WTC11 (cell line): ENCODE measurements at regions not wholly inside any gene's neighbourhood (a gene's known extent, or its start where the extent isn't known, plus 50 kb on each side); places are given as distances from the start of the nearest gene placed in this dataset.

Experiments used
- ATAC-seq: fragments of 200-7000 bp; cut with Tn5 transposase; 2 replicates; pipeline ENCODE4 v1.10.0; 2021; ENCODE audit warnings: mild to moderate bottlenecking, moderate library complexity
- CTCF ChIA-PET: fragments of 300-600 bp; sonication (Branson Sonifier 250); formaldehyde crosslinking; loops from one replicate; lab custom pipeline; 2021; ENCODE audit warnings: antibody characterized with exemption; lab: Charles Lee
- POLR2A ChIA-PET: fragments of 350-600 bp; sonication (Branson Sonifier 250); formaldehyde crosslinking; loops from one replicate; lab custom pipeline; 2021; ENCODE audit warnings: antibody characterized with exemption; lab: Charles Lee
- DNase-seq: peaks from one replicate; pipeline ENCODE4 v3.0.0; 2021; ENCODE audit warnings: low spot score
- H3K27ac Mint-ChIP-seq: 2 replicates; pipeline ENCODE4 v1.8.0; 2021; ENCODE audit warnings: mixed read lengths
- H3K27me3 Mint-ChIP-seq: 2 replicates; pipeline ENCODE4 v1.8.0; 2021; ENCODE audit warnings: low read depth, mild to moderate bottlenecking, moderate library complexity, mixed read lengths
- H3K36me3 Mint-ChIP-seq: 2 replicates; pipeline ENCODE4 v1.8.0; 2021; ENCODE audit warnings: mixed read lengths
- H3K4me1 Mint-ChIP-seq: 2 replicates; pipeline ENCODE4 v1.8.0; 2022; ENCODE audit warnings: mixed read lengths
- H3K4me3 Mint-ChIP-seq: 2 replicates; pipeline ENCODE4 v1.8.0; 2021; ENCODE audit warnings: mild to moderate bottlenecking, moderate library complexity, mixed read lengths
- H3K9me3 Mint-ChIP-seq: 2 replicates; pipeline ENCODE4 v1.8.0; 2021; ENCODE audit warnings: mixed read lengths
- HMGA2 ChIP-seq: fragments of 250-450 bp; sonication (Bioruptor Pico); IDR thresholded peaks from 2 replicates; pipeline ENCODE4 v1.4.0; 2021; ENCODE audit warnings: mild to moderate bottlenecking, moderate library complexity
- IRF2 ChIP-seq: sonication (generic); formaldehyde crosslinking; IDR thresholded peaks from 2 replicates; pipeline ENCODE4 v1.8.0; 2022; ENCODE audit warnings: low read depth, missing genetic modification reagents, borderline replicate concordance
- JUN ChIP-seq: sonication (generic); formaldehyde crosslinking; IDR thresholded peaks from 2 replicates; pipeline ENCODE4 v1.8.0; 2023; ENCODE audit warnings: mild to moderate bottlenecking, missing genetic modification reagents
- NR3C1 ChIP-seq: sonication (generic); formaldehyde crosslinking; conservative IDR thresholded peaks from 2 replicates; pipeline ENCODE4 v1.8.1; 2023; ENCODE audit warnings: low read depth, mild to moderate bottlenecking, missing genetic modification reagents
- SOX15 ChIP-seq: fragments of 250-450 bp; sonication (Bioruptor Pico); IDR thresholded peaks from 2 replicates; pipeline ENCODE4 v1.9.0; 2021; ENCODE audit warnings: mild to moderate bottlenecking
- TCF7 ChIP-seq: sonication (generic); formaldehyde crosslinking; IDR thresholded peaks from 2 replicates; pipeline ENCODE4 v1.8.0; 2022; ENCODE audit warnings: mild to moderate bottlenecking, low read depth, missing genetic modification reagents, moderate library complexity
- ZNF219 ChIP-seq: sonication (generic); formaldehyde crosslinking; IDR thresholded peaks from 2 replicates; pipeline ENCODE4 v1.8.0; 2023; ENCODE audit warnings: missing genetic modification reagents, mild to moderate bottlenecking, borderline replicate concordance
- ZNF263 ChIP-seq: sonication (generic); formaldehyde crosslinking; IDR thresholded peaks from 2 replicates; pipeline ENCODE4 v1.8.1; 2022; ENCODE audit warnings: low read depth, mild to moderate bottlenecking, moderate library complexity, missing genetic modification reagents
- ZNF317 ChIP-seq: sonication (generic); formaldehyde crosslinking; IDR thresholded peaks from 2 replicates; pipeline ENCODE4 v1.8.1; 2023; ENCODE audit warnings: low read depth, mild to moderate bottlenecking, moderate library complexity, missing genetic modification reagents, borderline replicate concordance
- TF ChIP-seq, protein P1 (sequence below): sonication (generic); formaldehyde crosslinking; IDR thresholded peaks from 2 replicates; pipeline ENCODE4 v1.8.1; 2022; ENCODE audit warnings: missing genetic modification reagents, borderline replicate concordance
- TF ChIP-seq, protein P2 (sequence below): sonication (generic); formaldehyde crosslinking; conservative IDR thresholded peaks from 2 replicates; pipeline ENCODE4 v1.8.1; 2022; ENCODE audit warnings: mild to moderate bottlenecking, missing genetic modification reagents
- TF ChIP-seq, protein P3 (sequence below): sonication (generic); formaldehyde crosslinking; IDR thresholded peaks from 2 replicates; pipeline ENCODE4 v1.8.0; 2023; ENCODE audit warnings: mild to moderate bottlenecking, missing genetic modification reagents
- TF ChIP-seq, protein P4 (sequence below): fragments of 250-450 bp; sonication (Bioruptor Pico); IDR thresholded peaks from 2 replicates; pipeline ENCODE4 v2.1.2; 2022; ENCODE audit warnings: mild to moderate bottlenecking, moderate library complexity
- TF ChIP-seq, protein P5 (sequence below): sonication (generic); formaldehyde crosslinking; conservative IDR thresholded peaks from 2 replicates; pipeline ENCODE4 v1.8.1; 2023; ENCODE audit warnings: mild to moderate bottlenecking, low read depth, missing genetic modification reagents, moderate library complexity
- TF ChIP-seq, protein P6 (sequence below): fragments of 250-450 bp; sonication (Bioruptor Pico); IDR thresholded peaks from 2 replicates; pipeline ENCODE4 v1.9.0; 2021; ENCODE audit warnings: mild to moderate bottlenecking
- TF ChIP-seq, protein P7 (sequence below): sonication (generic); formaldehyde crosslinking; IDR thresholded peaks from 2 replicates; pipeline ENCODE4 v1.8.0; 2023; ENCODE audit warnings: missing genetic modification reagents, mild to moderate bottlenecking, borderline replicate concordance
- TF ChIP-seq, protein P8 (sequence below): sonication (generic); formaldehyde crosslinking; IDR thresholded peaks from 2 replicates; pipeline ENCODE4 v1.8.0; 2022; ENCODE audit warnings: mild to moderate bottlenecking, missing genetic modification reagents

DNA sequence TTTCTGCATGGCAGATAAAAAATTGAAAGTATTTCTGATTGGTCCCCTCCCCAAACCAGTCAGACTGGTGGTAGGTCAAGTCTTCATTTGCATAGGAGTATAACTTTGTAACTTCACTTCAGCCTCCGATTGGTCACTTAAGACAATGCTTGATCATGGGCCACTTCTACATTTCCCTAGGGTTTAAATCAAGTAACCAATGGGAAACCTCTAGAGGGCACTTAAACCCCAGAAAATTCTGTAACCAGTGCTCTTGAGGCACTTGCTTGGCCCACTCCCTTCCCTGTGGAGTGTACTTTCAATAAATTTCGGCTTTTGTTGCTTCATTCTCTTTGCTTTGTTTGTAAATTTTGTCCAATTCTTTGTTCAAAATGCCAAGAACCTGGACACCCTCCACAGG, 225.5 kb downstream of the ARPP21 start:
- CTCF ChIA-PET = interaction anchor here (1.1 kb wide), 1 partner anchor 44 kb away, joined by 10 read pairs; no protein-coding TSS in a partner anchor
- no peak for DNase-seq
- POLR2A ChIA-PET = no interaction called here

More for the DNA sequence above, 225.5 kb downstream of the ARPP21 start:
- Mint-ChIP-seq H3K4me1 (peaks cover 8% of the 10 kb centered on the region), H3K36me3 (no peaks in the 10 kb centered on the region)
- ATAC-seq = peak; percentile 92
- TF ChIP-seq, protein P1, sequence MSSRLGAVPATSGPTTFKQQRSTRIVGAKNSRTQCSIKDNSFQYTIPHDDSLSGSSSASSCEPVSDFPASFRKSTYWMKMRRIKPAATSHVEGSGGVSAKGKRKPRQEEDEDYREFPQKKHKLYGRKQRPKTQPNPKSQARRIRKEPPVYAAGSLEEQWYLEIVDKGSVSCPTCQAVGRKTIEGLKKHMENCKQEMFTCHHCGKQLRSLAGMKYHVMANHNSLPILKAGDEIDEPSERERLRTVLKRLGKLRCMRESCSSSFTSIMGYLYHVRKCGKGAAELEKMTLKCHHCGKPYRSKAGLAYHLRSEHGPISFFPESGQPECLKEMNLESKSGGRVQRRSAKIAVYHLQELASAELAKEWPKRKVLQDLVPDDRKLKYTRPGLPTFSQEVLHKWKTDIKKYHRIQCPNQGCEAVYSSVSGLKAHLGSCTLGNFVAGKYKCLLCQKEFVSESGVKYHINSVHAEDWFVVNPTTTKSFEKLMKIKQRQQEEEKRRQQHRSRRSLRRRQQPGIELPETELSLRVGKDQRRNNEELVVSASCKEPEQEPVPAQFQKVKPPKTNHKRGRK (CRISPR knock-in tag) = no peak
- TF ChIP-seq, protein P2, sequence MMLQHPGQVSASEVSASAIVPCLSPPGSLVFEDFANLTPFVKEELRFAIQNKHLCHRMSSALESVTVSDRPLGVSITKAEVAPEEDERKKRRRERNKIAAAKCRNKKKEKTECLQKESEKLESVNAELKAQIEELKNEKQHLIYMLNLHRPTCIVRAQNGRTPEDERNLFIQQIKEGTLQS (CRISPR knock-in tag) = no peak
- no peak for TF ChIP-seq SOX15 (CRISPR knock-in tag)
- TF ChIP-seq, protein P3, sequence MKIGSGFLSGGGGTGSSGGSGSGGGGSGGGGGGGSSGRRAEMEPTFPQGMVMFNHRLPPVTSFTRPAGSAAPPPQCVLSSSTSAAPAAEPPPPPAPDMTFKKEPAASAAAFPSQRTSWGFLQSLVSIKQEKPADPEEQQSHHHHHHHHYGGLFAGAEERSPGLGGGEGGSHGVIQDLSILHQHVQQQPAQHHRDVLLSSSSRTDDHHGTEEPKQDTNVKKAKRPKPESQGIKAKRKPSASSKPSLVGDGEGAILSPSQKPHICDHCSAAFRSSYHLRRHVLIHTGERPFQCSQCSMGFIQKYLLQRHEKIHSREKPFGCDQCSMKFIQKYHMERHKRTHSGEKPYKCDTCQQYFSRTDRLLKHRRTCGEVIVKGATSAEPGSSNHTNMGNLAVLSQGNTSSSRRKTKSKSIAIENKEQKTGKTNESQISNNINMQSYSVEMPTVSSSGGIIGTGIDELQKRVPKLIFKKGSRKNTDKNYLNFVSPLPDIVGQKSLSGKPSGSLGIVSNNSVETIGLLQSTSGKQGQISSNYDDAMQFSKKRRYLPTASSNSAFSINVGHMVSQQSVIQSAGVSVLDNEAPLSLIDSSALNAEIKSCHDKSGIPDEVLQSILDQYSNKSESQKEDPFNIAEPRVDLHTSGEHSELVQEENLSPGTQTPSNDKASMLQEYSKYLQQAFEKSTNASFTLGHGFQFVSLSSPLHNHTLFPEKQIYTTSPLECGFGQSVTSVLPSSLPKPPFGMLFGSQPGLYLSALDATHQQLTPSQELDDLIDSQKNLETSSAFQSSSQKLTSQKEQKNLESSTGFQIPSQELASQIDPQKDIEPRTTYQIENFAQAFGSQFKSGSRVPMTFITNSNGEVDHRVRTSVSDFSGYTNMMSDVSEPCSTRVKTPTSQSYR (CRISPR knock-in tag) = no peak
- no peak for TF ChIP-seq ZNF317 (CRISPR knock-in tag)
- no peak for TF ChIP-seq ZNF219 (CRISPR knock-in tag)
- no peak for TF ChIP-seq IRF2
- TF ChIP-seq, protein P4, sequence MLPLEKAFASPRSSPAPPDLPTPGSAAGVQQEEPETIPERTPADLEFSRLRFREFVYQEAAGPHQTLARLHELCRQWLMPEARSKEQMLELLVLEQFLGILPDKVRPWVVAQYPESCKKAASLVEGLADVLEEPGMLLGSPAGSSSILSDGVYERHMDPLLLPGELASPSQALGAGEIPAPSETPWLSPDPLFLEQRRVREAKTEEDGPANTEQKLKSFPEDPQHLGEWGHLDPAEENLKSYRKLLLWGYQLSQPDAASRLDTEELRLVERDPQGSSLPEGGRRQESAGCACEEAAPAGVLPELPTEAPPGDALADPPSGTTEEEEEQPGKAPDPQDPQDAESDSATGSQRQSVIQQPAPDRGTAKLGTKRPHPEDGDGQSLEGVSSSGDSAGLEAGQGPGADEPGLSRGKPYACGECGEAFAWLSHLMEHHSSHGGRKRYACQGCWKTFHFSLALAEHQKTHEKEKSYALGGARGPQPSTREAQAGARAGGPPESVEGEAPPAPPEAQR = no peak
- TF ChIP-seq, protein P5, sequence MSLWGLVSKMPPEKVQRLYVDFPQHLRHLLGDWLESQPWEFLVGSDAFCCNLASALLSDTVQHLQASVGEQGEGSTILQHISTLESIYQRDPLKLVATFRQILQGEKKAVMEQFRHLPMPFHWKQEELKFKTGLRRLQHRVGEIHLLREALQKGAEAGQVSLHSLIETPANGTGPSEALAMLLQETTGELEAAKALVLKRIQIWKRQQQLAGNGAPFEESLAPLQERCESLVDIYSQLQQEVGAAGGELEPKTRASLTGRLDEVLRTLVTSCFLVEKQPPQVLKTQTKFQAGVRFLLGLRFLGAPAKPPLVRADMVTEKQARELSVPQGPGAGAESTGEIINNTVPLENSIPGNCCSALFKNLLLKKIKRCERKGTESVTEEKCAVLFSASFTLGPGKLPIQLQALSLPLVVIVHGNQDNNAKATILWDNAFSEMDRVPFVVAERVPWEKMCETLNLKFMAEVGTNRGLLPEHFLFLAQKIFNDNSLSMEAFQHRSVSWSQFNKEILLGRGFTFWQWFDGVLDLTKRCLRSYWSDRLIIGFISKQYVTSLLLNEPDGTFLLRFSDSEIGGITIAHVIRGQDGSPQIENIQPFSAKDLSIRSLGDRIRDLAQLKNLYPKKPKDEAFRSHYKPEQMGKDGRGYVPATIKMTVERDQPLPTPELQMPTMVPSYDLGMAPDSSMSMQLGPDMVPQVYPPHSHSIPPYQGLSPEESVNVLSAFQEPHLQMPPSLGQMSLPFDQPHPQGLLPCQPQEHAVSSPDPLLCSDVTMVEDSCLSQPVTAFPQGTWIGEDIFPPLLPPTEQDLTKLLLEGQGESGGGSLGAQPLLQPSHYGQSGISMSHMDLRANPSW = no peak
- no peak for TF ChIP-seq JUN (CRISPR knock-in tag)
- TF ChIP-seq ZNF263 (CRISPR knock-in tag) = no peak
- TF ChIP-seq, protein P6, sequence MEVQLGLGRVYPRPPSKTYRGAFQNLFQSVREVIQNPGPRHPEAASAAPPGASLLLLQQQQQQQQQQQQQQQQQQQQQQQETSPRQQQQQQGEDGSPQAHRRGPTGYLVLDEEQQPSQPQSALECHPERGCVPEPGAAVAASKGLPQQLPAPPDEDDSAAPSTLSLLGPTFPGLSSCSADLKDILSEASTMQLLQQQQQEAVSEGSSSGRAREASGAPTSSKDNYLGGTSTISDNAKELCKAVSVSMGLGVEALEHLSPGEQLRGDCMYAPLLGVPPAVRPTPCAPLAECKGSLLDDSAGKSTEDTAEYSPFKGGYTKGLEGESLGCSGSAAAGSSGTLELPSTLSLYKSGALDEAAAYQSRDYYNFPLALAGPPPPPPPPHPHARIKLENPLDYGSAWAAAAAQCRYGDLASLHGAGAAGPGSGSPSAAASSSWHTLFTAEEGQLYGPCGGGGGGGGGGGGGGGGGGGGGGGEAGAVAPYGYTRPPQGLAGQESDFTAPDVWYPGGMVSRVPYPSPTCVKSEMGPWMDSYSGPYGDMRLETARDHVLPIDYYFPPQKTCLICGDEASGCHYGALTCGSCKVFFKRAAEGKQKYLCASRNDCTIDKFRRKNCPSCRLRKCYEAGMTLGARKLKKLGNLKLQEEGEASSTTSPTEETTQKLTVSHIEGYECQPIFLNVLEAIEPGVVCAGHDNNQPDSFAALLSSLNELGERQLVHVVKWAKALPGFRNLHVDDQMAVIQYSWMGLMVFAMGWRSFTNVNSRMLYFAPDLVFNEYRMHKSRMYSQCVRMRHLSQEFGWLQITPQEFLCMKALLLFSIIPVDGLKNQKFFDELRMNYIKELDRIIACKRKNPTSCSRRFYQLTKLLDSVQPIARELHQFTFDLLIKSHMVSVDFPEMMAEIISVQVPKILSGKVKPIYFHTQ = no peak
- no peak for TF ChIP-seq NR3C1 (CRISPR knock-in tag)
- TF ChIP-seq TCF7 (CRISPR knock-in tag) = no peak
- TF ChIP-seq, protein P7, sequence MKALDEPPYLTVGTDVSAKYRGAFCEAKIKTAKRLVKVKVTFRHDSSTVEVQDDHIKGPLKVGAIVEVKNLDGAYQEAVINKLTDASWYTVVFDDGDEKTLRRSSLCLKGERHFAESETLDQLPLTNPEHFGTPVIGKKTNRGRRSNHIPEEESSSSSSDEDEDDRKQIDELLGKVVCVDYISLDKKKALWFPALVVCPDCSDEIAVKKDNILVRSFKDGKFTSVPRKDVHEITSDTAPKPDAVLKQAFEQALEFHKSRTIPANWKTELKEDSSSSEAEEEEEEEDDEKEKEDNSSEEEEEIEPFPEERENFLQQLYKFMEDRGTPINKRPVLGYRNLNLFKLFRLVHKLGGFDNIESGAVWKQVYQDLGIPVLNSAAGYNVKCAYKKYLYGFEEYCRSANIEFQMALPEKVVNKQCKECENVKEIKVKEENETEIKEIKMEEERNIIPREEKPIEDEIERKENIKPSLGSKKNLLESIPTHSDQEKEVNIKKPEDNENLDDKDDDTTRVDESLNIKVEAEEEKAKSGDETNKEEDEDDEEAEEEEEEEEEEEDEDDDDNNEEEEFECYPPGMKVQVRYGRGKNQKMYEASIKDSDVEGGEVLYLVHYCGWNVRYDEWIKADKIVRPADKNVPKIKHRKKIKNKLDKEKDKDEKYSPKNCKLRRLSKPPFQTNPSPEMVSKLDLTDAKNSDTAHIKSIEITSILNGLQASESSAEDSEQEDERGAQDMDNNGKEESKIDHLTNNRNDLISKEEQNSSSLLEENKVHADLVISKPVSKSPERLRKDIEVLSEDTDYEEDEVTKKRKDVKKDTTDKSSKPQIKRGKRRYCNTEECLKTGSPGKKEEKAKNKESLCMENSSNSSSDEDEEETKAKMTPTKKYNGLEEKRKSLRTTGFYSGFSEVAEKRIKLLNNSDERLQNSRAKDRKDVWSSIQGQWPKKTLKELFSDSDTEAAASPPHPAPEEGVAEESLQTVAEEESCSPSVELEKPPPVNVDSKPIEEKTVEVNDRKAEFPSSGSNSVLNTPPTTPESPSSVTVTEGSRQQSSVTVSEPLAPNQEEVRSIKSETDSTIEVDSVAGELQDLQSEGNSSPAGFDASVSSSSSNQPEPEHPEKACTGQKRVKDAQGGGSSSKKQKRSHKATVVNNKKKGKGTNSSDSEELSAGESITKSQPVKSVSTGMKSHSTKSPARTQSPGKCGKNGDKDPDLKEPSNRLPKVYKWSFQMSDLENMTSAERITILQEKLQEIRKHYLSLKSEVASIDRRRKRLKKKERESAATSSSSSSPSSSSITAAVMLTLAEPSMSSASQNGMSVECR (CRISPR knock-in tag) = no peak
- TF ChIP-seq, protein P8, sequence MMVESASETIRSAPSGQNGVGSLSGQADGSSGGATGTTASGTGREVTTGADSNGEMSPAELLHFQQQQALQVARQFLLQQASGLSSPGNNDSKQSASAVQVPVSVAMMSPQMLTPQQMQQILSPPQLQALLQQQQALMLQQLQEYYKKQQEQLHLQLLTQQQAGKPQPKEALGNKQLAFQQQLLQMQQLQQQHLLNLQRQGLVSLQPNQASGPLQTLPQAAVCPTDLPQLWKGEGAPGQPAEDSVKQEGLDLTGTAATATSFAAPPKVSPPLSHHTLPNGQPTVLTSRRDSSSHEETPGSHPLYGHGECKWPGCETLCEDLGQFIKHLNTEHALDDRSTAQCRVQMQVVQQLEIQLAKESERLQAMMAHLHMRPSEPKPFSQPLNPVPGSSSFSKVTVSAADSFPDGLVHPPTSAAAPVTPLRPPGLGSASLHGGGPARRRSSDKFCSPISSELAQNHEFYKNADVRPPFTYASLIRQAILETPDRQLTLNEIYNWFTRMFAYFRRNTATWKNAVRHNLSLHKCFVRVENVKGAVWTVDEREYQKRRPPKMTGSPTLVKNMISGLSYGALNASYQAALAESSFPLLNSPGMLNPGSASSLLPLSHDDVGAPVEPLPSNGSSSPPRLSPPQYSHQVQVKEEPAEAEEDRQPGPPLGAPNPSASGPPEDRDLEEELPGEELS (CRISPR knock-in tag) = no peak
- no peak for TF ChIP-seq HMGA2 (CRISPR knock-in tag)
- TF ChIP-seq, all 79 proteins: peak for 0
- Mint-ChIP-seq H3K27ac (no peak overlapping the region), H3K4me3 (no peak overlapping the region), H3K27me3 (no peaks in the 10 kb centered on the region), H3K9me3 (no peaks in the 10 kb centered on the region)
